ENCODE measurements at regions not wholly inside any gene's neighbourhood (a gene's known extent, or its start where the extent isn't known, plus 50 kb on each side); places are given as distances from the start of the nearest gene placed in this dataset.

- DNase-seq (ENCODE audit: low read depth), result no peak
- TF ChIP-seq, protein P1, sequence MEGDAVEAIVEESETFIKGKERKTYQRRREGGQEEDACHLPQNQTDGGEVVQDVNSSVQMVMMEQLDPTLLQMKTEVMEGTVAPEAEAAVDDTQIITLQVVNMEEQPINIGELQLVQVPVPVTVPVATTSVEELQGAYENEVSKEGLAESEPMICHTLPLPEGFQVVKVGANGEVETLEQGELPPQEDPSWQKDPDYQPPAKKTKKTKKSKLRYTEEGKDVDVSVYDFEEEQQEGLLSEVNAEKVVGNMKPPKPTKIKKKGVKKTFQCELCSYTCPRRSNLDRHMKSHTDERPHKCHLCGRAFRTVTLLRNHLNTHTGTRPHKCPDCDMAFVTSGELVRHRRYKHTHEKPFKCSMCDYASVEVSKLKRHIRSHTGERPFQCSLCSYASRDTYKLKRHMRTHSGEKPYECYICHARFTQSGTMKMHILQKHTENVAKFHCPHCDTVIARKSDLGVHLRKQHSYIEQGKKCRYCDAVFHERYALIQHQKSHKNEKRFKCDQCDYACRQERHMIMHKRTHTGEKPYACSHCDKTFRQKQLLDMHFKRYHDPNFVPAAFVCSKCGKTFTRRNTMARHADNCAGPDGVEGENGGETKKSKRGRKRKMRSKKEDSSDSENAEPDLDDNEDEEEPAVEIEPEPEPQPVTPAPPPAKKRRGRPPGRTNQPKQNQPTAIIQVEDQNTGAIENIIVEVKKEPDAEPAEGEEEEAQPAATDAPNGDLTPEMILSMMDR (IDR thresholded peaks at IDR 0.05; ENCODE audit: low read length, missing control alignments), result no peak
- no peak overlapping the region for H3K4me3 ChIP-seq (replicated peaks; ENCODE audit: low read depth, low read length)
These were observed 93.8 kb upstream of the IKZF1 start for GRCh38 chr7:50210706-50211115.

DNA sequence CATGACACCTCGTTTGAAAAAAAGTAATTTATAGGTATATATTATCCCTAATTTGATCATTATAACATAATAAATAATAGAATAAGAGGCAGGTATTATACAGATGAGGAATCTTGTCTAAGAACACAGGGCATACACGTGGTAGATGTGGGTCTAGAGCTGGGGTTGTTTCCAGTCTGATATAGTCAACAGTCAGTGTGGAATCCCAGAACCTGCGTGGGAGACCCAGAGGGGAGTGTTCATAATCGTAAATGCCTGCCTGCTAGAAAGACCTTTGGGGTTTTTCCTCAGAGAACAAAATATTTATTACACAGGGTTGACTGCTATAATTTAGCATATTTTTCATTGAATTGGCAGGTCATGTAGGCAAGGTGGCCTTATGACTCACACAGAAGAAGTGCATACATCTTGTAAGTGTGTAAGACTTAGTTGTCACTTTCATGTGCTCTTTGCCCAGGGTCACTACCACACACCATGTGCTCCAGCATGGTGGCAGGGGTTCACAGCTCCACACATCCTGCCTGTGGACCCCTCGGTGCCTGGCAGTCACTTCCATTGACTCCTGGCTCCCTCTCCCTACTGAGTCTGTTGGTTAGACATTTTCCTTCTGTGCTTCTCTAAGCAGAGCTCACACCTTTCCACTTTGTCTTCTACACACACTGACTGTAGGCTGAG, 94.9 kb upstream of the IKZF1 start:
- no peak for DNase-seq (ENCODE audit: low read depth)
- H3K4me3 ChIP-seq (replicated peaks; ENCODE audit: low read depth, low read length), result no peak overlapping the region
- TF ChIP-seq, protein P1 (IDR thresholded peaks at IDR 0.05; ENCODE audit: low read length, missing control alignments), result no peak

DNA sequence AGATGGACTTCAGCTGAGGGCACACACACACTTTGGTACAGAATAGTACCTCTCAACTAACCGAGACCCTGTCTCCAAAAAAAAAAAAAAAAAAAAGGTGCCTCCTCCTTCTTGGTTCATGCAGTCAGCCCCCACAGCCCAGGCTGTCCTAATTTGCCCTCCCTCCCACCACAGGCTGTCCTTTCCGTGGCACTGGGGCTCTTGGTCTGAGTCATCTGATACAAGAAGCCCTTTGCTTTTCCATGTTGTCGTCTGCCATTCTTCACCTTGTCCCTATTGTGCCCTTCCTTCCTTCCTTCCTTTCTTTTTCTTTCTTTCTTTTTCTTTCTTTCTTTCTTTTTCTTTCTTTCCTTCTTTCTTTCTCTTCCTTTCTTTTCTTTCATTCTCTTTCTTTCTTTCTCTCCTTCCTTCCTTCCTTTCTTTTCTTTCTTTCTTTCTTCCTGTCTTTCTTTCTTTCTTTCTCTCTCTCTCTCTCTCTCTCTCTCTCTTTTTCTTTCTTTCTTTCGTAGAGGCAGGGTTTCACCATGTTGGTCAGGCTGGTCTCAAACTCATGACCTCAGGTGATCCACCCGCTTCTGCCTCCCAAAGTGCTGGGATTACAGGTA, 96.0 kb upstream of the IKZF1 start:
- no peak for DNase-seq (ENCODE audit: low read depth)
- TF ChIP-seq, protein P1 (IDR thresholded peaks at IDR 0.05; ENCODE audit: low read length, missing control alignments), result no peak
- no peak overlapping the region for H3K4me3 ChIP-seq (replicated peaks; ENCODE audit: low read depth, low read length)

DNA sequence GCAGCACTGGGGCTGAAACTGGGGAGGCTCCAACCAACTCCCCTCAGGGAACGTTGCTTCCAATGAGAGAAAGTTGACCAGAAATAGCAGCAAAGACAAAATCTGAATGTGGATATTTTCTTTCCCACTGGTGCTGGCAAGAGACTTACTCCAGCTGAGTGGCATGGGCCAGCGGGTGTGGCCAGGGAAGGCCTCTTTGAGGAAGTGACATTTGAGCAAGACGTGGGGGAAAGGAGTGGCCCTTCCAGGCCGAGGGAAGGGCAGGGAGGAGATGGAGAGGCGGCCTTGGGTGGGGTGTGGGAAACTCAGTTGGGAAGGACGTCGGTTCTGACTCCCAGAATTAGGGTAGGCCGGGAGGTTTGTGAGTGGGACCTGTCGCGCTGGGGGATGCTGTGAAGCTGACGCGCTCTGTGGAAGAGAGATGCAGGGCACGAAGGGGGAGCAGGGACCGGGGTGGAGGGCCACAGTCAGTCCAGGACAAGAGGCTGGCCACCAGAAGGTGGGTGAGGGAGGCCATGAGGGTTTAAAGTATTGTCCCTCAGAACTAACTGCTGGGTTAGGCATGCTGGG, 96.7 kb upstream of the IKZF1 start:
- TF ChIP-seq, protein P1 (IDR thresholded peaks at IDR 0.05; ENCODE audit: low read length, missing control alignments), result no peak

GRCh38 chr7:50207251-50207564, 97.3 kb upstream of the IKZF1 start:
- H3K4me3 ChIP-seq (replicated peaks; ENCODE audit: low read depth, low read length), result no peak overlapping the region
- no peak for DNase-seq (ENCODE audit: low read depth)
- TF ChIP-seq, protein P1 (IDR thresholded peaks at IDR 0.05; ENCODE audit: low read length, missing control alignments), result no peak

More for the DNA sequence above, 96.7 kb upstream of the IKZF1 start:
- no peak for DNase-seq (ENCODE audit: low read depth)
- no peak overlapping the region for H3K4me3 ChIP-seq (replicated peaks; ENCODE audit: low read depth, low read length)

GRCh38 chr7:50206453-50207250, 97.9 kb upstream of the IKZF1 start:
- H3K4me3 ChIP-seq (replicated peaks; ENCODE audit: low read depth, low read length), result no peak overlapping the region
- no peak for DNase-seq (ENCODE audit: low read depth)
- TF ChIP-seq, protein P1 (IDR thresholded peaks at IDR 0.05; ENCODE audit: low read length, missing control alignments), result no peak

Measured in fibroblast of pulmonary artery (primary cell).